ENCODE measurements at regions not wholly inside any gene's neighbourhood (a gene's known extent, or its start where the extent isn't known, plus 50 kb on each side); places are given as distances from the start of the nearest gene placed in this dataset.
"Not testable (repeated sequence)": the region's sequence is repeated elsewhere in the genome, so short reads cannot be mapped to it uniquely, and the experiment has no call there.

DNA sequence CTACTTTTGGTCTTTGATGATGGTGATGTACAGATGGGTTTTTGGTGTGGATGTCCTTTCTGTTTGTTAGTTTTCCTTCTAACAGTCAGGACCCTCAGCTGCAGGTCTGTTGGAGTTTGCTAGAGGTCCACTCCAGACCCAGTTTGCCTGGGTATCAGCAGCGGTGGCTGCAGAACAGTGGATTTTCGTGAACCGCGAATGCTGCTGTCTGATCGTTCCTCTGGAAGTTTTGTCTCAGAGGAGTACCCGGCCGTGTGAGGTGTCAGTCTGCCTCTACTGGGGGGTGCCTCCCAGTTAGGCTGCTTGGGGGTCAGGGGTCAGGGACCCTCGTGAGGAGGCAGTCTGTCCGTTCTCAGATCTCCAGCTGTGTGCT, 56.6 kb upstream of the TNFAIP8 start:
- not testable (repeated sequence) for DNase-seq (ENCODE audit: low read depth in 1 of 2, low spot score in 1 of 2)

DNA sequence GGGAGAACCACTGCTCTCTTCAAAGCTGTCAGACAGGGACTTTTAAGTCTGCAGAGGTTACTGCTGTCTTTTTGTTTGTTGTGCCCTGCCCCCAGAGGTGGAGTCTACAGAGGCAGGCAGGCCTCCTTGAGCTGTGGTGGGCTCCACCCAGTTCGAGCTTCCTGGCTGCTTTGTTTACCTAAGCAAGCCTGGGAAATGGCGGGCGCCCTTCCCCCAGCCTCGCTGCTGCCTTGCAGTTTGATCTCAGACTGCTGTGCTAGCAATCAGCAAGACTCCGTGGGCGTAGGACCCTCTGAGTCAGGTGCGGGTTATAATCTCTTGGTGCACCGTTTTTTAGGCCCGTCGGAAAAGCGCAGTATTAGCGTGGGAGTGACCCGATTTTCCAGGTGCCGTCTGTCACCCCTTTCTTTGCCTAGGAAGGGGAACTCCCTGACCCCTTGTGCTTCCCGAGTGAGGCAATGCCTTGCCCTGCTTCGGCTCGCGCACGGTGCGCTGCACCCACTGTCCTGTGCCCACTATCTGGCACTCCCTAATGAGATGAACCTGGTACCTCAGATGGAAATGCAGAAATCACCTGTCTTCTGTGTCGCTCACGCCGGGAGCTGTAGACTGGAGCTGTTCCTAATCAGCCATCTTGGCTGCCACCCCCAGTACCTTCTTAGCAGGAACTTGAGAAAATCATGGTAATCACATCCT, 56.1 kb upstream of the TNFAIP8 start:
- peak; percentile 71 to 85 for DNase-seq (ENCODE audit: low read depth in 1 of 2, low spot score in 1 of 2)

DNA sequence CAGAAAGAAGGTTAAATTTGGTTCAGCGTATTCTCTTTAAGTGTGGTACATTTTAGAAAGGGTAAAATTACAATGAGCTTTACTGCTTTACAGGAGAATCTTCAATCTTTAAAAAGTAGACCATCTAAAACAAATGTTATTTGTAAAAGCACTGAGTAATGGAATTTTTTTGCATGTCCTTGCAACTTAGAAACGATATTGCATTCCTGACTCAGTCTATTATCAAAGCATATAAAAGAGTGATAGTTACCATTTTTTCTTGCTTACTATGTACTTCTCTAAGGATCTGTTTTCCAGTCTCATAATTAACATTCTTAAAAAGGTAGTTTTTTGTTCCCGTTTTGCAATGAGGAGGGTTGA, 55.5 kb upstream of the TNFAIP8 start:
- no peak for DNase-seq (ENCODE audit: low read depth in 1 of 2, low spot score in 1 of 2)

DNA sequence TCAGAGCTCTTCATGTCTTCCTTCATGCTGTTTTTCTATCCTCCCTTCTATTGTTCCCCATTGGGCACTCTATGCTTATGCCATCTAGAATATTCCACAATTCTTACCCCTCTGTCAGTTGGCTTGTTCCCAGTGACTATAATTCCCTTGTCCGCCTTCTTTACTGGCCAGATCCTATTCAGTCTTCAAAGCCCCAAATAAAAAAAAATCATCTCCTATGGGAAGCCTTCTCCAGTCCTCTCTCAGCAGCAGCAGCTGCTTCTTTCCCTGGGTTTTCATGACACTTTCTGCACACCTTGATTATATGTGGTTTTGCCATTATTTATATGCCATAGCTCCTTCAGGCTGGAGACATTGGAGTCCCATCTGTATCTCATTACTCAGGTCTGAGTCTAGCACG, 54.6 kb upstream of the TNFAIP8 start:
- no peak for DNase-seq (ENCODE audit: low read depth in 1 of 2, low spot score in 1 of 2)

DNA sequence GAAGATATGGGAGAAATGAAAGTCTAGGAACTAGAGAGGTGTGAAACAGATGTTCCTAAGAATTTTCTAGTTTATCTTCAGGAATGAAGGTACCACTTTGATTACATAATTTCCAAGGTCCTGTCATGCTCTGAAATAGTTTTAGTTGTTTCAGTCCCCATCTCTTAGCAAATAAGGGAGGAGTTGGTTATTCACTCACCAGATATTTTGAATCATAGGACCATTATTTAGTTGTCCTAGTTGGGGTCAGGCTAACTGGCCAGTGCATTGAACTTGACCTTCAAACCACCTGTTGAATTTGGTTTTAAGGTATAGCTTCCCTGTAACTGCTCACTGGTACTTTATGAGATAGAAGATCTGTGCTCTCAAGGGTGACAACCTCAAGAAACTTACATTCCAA, 53.9 kb upstream of the TNFAIP8 start:
- DNase-seq (ENCODE audit: low read depth in 1 of 2, low spot score in 1 of 2): no peak

DNA sequence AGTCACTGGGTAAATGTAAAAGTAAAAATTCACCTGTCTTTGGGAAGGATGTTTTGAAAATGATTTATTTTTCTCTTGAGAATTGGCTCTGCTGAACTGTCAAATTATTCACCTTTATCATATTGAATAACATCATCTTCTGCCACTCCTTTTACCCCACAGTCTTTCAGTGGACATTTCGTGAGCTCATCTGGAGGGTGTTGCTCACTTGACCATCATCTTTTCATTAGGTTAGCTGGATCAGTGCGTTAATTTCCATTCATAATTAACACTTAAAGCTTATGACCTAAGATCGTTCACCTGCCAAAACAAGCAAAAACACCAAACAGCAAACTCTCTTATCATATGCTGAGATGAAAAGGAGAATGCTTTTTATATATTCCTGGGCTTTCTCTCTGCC, 53.4 kb upstream of the TNFAIP8 start:
- no peak for DNase-seq (ENCODE audit: low read depth in 1 of 2, low spot score in 1 of 2)

DNA sequence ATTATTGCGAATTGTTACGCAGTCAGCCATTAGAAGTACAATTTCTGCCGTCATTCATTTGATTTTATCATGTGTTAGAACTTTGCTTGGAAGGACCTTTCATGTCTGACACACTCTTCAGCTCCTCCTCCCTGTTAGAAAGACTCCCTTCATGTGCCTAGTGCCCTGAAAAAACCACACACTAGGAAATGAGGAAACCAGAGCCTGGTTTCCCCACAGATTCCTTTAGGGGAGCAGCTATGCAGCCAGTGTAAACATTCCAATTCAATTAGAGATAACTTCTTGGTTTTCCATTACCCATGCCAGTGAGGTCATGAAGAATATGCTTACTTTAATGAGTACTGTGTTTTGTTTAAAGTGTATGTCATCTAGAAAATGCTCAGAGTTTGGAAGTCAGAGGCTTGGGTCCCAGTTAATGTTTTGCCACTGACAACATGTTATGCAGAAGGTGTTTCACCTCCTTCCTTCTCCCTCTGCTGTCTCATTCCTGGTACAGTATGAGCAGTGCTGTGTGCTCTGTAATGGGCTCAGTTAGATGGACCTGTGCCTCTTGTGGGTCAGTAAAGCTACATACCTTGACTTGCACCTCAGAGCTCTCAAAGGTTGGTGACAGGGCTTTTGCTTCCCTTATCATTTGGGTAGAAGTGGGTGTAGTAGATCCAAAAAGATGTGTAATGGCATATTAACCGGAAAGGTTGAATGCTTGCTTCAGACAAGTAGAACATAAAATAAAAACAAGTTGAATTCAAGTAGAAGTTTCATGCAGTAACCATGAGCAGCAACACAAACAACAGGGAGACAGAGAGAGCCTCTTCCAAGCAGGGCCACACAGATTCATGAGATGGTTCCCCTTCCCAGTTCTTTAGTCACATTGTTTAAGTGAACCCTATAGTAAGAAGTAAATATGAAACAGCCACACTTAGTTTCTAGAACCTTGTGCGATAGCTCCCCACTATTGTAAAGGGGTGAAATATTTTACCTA, 52.6 kb upstream of the TNFAIP8 start:
- no peak for DNase-seq (ENCODE audit: low read depth in 1 of 2, low spot score in 1 of 2)

DNA sequence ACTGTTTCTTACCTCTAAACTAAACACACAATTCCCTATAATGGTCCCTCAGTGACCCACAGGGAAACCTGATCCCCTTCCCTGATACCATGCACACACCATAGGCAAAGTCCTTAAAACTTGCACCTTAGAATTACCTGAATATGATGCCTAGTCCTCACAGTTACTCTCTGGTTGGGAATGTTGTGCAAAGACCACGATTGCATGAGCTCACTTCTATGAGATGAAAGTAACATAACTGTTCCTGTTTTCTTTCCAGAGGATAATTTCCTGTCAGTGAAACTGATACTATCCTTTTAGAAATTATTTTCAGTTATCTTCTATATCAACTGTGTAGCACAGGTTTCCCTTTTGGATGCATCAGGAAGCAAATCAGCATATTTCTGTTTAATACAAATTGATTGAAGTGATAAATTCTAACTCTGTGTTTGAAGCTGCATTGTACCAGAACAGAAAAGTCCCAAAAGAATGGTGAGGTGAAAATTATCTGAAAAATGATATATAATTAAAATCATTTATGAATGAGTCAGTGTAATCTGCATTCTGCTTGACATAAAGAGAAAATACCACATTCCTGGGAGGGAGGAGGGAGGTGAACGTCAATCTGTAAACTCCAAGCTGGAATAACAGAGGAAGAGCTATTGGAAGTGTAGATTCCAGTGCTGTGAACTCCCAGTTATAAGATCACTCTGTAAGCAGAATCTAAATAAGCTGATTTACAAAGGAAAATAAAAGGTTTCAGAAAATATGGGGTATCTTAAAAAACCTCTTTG, 51.2 kb upstream of the TNFAIP8 start:
- no peak for DNase-seq (ENCODE audit: low read depth in 1 of 2, low spot score in 1 of 2)

Data from stimulated activated CD4-positive, alpha-beta T cell treated with anti-CD3 and anti-CD28 coated beads, Interleukin-15, amount 100 ng/mL, for 1 hour (primary cell).